Body of pancreas (tissue), 4 donors: ENCODE measurements at regions not wholly inside any gene's neighbourhood (a gene's known extent, or its start where the extent isn't known, plus 50 kb on each side); places are given as distances from the start of the nearest gene placed in this dataset.
"Not testable (repeated sequence)": the region's sequence is repeated elsewhere in the genome, so short reads cannot be mapped to it uniquely, and the experiment has no call there.

Experiments used
- CTCF ChIP-seq, 7 experiments: fragments of 450-650 bp in 4 of 7; fragments of 200-600 bp in 3 of 7; sonication (generic) in 3 of 7; IDR thresholded peaks; one replicate each; pipeline ENCODE4 v1.5.1; 2016 to 2019; ENCODE audit warnings: antibody characterized with exemption in 7 of 7
- POLR2A ChIP-seq, 3 donors: fragments of 450-650 bp; IDR thresholded peaks; one replicate each; pipeline ENCODE4 v1.6.1; 2016; ENCODE audit warnings: antibody characterized with exemption in 3 of 3, mild to moderate bottlenecking in 2 of 3

- not testable (repeated sequence) for TF ChIP-seq POLR2A, CTCF (IDR thresholded peaks at IDR 0.05)
These were observed 192.6 kb upstream of the IRF2BP2 start for GRCh38 chr1:234802586-234802985.
